ENCODE measurements at regions not wholly inside any gene's neighbourhood (a gene's known extent, or its start where the extent isn't known, plus 50 kb on each side); places are given as distances from the start of the nearest gene placed in this dataset.

GRCh38 chr12:13851828-13852227 is 129.6 kb downstream of the GRIN2B start:
- TF ChIP-seq SP1 (IDR thresholded peaks at IDR 0.05): no peak
- no peak for TF ChIP-seq FOXM1 (IDR thresholded peaks at IDR 0.05; ENCODE audit: borderline replicate concordance)
- no peak for TF ChIP-seq NFRKB (IDR thresholded peaks at IDR 0.05)
- no peak for TF ChIP-seq TARDBP (IDR thresholded peaks at IDR 0.05)
- TF ChIP-seq FOXK2 (IDR thresholded peaks at IDR 0.05): no peak
- TF ChIP-seq BHLHE40 (IDR thresholded peaks at IDR 0.05; ENCODE audit: borderline replicate concordance): no peak
- TF ChIP-seq HDGF (IDR thresholded peaks at IDR 0.05; ENCODE audit: borderline replicate concordance): no peak
- TF ChIP-seq L3MBTL2 (conservative IDR thresholded peaks at IDR 0.05): no peak
- TF ChIP-seq LEF1 (IDR thresholded peaks at IDR 0.05; ENCODE audit: borderline replicate concordance): no peak
- TF ChIP-seq CTBP1 (IDR thresholded peaks at IDR 0.05; ENCODE audit: borderline replicate concordance): no peak
- no peak for TF ChIP-seq FOXA1 (IDR thresholded peaks at IDR 0.05)

Data from HEK293T (cell line).